Mononuclear cell (primary cell): ENCODE measurements at regions not wholly inside any gene's neighbourhood (a gene's known extent, or its start where the extent isn't known, plus 50 kb on each side); places are given as distances from the start of the nearest gene placed in this dataset.

ENCODE experiments used
- H3K27me3 ChIP-seq: 2 replicates; pipeline ENCODE4 v1.6.0; 2011; ENCODE audit warnings: low read length, control low read depth; ENCODE audit not compliant: insufficient read depth
- H3K4me1 ChIP-seq: 2 replicates; pipeline ENCODE4 v1.5.1; 2011; ENCODE audit warnings: mild to moderate bottlenecking, low read length, control low read depth; ENCODE audit not compliant: insufficient read depth
- H3K4me3 ChIP-seq: 2 replicates; pipeline ENCODE4 v1.5.1; 2011; ENCODE audit warnings: mild to moderate bottlenecking, low read length, moderate library complexity
- H3K9me3 ChIP-seq: 2 replicates; pipeline ENCODE4 v1.5.1; 2011; ENCODE audit warnings: low read depth, mild to moderate bottlenecking, control low read depth, low read length

DNA sequence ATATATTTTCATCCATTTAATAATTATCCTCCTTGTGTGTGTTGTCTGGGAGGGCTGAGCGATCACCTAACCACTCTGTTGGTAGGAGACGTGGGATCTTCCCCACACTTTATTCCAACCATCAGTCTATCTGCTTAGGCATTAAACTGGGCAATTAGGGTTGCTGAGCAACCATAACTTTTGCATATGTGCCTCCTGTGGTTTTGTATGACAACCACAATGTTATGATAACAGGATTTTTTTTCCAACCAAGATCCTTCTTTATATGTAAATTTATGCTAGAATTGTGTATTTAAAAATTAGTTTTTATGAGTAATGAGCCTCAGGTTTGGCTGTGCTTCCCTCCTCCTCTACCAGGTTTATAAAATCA lies 495.0 kb upstream of the MGMT start:
- Histone ChIP-seq H3K4me3 (no peak overlapping the region), H3K4me1 (no peaks in the 10 kb centered on the region), H3K27me3 (no peaks in the 10 kb centered on the region), H3K9me3 (no peaks in the 10 kb centered on the region)

- Histone ChIP-seq H3K4me3 (no peak overlapping the region), H3K27me3 (no peaks in the 10 kb centered on the region), H3K9me3 (no peaks in the 10 kb centered on the region), H3K4me1 (no peaks in the 10 kb centered on the region)
Measured at GRCh38 chr10:128973221-128973620, 493.8 kb upstream of the MGMT start.

- Histone ChIP-seq H3K9me3 (no peaks in the 10 kb centered on the region), H3K4me3 (no peak overlapping the region), H3K4me1 (no peaks in the 10 kb centered on the region), H3K27me3 (no peaks in the 10 kb centered on the region)
Measured at GRCh38 chr10:128976856-128977255, 490.2 kb upstream of the MGMT start.

GRCh38 chr10:128978211-128978610 lies 488.8 kb upstream of the MGMT start:
- Histone ChIP-seq H3K9me3 (no peaks in the 10 kb centered on the region), H3K4me1 (no peaks in the 10 kb centered on the region), H3K27me3 (no peaks in the 10 kb centered on the region), H3K4me3 (no peak overlapping the region)

GRCh38 chr10:128979405-128979804 lies 487.6 kb upstream of the MGMT start:
- Histone ChIP-seq H3K4me1 (no peaks in the 10 kb centered on the region), H3K27me3 (no peaks in the 10 kb centered on the region), H3K9me3 (no peaks in the 10 kb centered on the region)

DNA sequence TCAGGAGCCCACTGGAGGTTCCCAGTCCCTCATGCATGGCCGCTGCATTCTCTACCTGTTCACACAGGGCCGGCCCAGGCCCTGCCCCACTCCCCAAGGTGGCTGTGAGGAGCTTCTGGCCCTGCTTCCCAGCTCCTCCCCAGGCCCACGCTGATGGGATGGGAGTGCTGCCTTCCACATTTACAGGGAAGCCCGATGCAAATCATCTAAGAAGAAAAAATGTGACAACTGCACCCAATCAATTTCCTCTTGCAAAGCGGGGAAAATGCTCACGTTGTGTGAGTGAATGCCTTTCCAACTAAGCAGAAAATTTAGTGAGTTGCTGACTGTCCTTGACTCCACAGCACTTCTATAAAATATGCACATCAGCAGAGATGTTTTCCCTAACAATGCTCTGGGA lies 485.8 kb upstream of the MGMT start:
- H3K4me1 ChIP-seq: no peaks in the 10 kb centered on the region
- no peaks in the 10 kb centered on the region for H3K27me3 ChIP-seq
- H3K4me3 ChIP-seq: no peak overlapping the region
- H3K9me3 ChIP-seq: no peaks in the 10 kb centered on the region

More at GRCh38 chr10:128979405-128979804, 487.6 kb upstream of the MGMT start:
- no peak overlapping the region for H3K4me3 ChIP-seq

GRCh38 chr10:128981881-128982615 lies 485.0 kb upstream of the MGMT start:
- H3K4me3 ChIP-seq: no peak overlapping the region
- no peaks in the 10 kb centered on the region for H3K4me1 ChIP-seq
- H3K9me3 ChIP-seq: no peaks in the 10 kb centered on the region
- H3K27me3 ChIP-seq: no peaks in the 10 kb centered on the region

DNA sequence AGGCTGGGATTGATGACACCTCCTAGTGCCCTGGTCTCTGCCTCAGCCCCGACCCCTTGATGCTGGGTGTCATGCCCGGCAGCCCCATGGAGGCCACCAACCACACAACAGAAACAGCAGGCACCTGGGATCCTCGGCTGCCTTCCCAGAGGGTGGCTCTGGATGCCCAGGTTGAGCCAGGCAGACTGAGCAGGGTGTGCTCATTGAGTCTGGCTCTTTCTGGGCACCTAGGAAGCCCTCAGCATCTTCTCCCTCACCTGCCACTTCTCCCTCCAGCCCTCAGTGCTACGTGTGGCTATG lies 484.5 kb upstream of the MGMT start:
- H3K27me3 ChIP-seq: no peaks in the 10 kb centered on the region
- no peaks in the 10 kb centered on the region for H3K9me3 ChIP-seq
- H3K4me3 ChIP-seq: no peak overlapping the region
- H3K4me1 ChIP-seq: no peaks in the 10 kb centered on the region

DNA sequence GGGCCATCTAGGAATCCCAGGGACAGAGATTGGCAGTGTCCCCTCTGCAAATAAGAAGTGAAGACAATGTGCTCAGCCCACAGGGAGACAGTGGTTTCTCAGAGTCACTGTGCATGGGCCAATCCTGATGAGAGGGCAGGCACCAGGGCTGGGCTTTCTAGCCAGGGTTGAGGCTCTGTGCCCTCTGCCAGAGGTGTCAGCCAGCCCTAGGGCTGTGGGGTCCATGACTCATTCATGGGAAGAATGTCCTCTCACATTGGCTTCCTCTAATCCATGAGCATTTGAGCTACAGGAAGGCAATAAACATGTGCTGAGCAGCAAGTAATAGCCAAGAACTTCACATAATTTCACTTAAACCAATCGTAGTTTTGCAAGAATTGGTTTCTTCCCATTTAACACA lies 482.0 kb upstream of the MGMT start:
- Histone ChIP-seq H3K4me1 (no peaks in the 10 kb centered on the region), H3K9me3 (no peaks in the 10 kb centered on the region), H3K4me3 (no peak overlapping the region), H3K27me3 (no peaks in the 10 kb centered on the region)

DNA sequence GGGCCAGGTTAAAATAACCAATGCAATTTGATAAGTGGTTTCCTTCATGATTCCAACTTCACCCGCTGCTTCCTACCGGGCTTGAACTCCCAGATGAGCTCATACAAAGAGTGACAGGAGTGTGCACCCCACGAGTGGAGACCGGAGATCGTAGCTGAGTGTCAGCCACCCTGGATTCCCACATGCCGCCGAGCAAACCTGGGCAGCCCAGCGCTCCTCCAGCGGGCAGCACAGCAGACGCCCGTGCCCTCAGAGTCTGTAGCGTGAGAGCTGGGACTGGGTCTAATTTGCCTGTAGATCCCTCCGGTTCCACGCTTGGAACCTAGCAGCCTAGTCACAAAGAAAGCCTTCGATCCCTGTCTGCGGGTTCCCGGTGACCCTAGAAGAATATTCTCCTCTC lies 476.1 kb upstream of the MGMT start:
- no peaks in the 10 kb centered on the region for H3K27me3 ChIP-seq
- no peaks in the 10 kb centered on the region for H3K4me1 ChIP-seq
- H3K4me3 ChIP-seq: no peak overlapping the region
- no peaks in the 10 kb centered on the region for H3K9me3 ChIP-seq

DNA sequence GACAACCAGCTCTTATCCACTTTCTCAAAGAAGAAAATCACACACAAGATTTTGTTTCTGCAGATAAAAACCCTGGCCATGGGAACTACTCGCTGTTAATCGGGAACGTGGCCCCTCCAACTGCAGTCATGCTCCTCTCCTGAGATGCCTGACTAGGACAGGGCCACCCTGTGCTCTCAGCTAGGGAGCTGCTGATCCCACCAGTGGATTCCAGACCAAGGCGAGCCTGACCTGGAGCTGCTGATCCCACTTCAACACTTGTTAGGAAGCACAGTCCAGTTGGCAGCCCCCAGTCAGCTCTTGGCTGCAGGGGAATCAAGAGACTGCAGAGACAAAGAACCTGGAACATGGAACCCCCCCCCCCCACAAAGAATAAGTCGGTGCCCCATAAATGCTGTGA lies 474.3 kb upstream of the MGMT start:
- Histone ChIP-seq H3K27me3 (no peaks in the 10 kb centered on the region), H3K4me3 (no peak overlapping the region), H3K9me3 (no peaks in the 10 kb centered on the region), H3K4me1 (no peaks in the 10 kb centered on the region)

GRCh38 chr10:128993443-128993842 lies 473.6 kb upstream of the MGMT start:
- no peaks in the 10 kb centered on the region for H3K27me3 ChIP-seq
- H3K9me3 ChIP-seq: no peaks in the 10 kb centered on the region
- H3K4me1 ChIP-seq: no peaks in the 10 kb centered on the region
- H3K4me3 ChIP-seq: no peak overlapping the region

GRCh38 chr10:128993911-128994538 lies 473.0 kb upstream of the MGMT start:
- no peaks in the 10 kb centered on the region for H3K4me1 ChIP-seq
- H3K4me3 ChIP-seq: no peak overlapping the region
- H3K9me3 ChIP-seq: no peaks in the 10 kb centered on the region
- no peaks in the 10 kb centered on the region for H3K27me3 ChIP-seq

DNA sequence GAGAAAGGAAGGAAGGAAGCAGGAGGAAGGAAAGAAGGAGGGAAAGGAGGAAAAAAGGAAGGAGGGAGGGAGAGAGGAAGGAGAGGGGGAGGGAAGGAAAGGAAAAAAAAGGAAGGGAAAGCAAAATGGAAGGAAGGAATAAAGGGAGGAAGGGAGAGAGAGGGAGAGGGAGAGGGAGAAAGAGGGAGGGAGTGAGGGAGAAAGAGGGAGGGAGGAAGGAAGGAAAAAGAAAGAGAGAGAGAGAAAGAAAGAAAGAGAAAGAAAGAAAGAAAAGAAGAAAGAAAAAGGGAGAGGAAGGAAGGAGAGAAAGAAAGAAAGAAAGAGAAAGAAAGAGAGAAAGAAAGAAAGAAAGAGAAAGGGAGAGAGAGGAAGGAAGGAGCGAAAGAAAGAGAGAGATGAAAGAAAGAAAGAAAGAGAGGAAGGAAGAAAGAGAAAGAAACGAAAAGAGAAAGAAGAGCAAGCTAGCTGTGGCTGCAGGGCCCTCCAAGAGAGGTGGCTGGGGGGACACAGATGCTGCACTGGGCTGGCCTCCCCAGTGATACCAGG lies 472.4 kb upstream of the MGMT start:
- no peaks in the 10 kb centered on the region for H3K4me1 ChIP-seq
- no peaks in the 10 kb centered on the region for H3K27me3 ChIP-seq
- no peak overlapping the region for H3K4me3 ChIP-seq
- H3K9me3 ChIP-seq: no peaks in the 10 kb centered on the region

GRCh38 chr10:128995676-128996075 lies 471.4 kb upstream of the MGMT start:
- Histone ChIP-seq H3K4me1 (no peaks in the 10 kb centered on the region), H3K27me3 (no peaks in the 10 kb centered on the region), H3K9me3 (no peaks in the 10 kb centered on the region), H3K4me3 (no peak overlapping the region)

- no peak overlapping the region for H3K4me3 ChIP-seq
- H3K27me3 ChIP-seq: no peaks in the 10 kb centered on the region
- H3K4me1 ChIP-seq: no peaks in the 10 kb centered on the region
- no peaks in the 10 kb centered on the region for H3K9me3 ChIP-seq
Measured at GRCh38 chr10:128996092-128996491, 470.9 kb upstream of the MGMT start.
